HFF-Myc (cell line): ENCODE measurements at regions not wholly inside any gene's neighbourhood (a gene's known extent, or its start where the extent isn't known, plus 50 kb on each side); places are given as distances from the start of the nearest gene placed in this dataset.

Experiments used
- DNase-seq: peaks from one replicate; pipeline ENCODE4 v3.0.0-alpha.2; 2011; ENCODE audit warnings: low read depth; ENCODE audit errors: extremely low read depth
- H3K4me3 ChIP-seq: replicated peaks from 2 replicates; pipeline ENCODE4 v1.5.1; 2011; ENCODE audit warnings: low read depth, mild to moderate bottlenecking, control low read depth, low read length
- TF ChIP-seq, protein P1 (sequence below): IDR thresholded peaks from 2 replicates; pipeline ENCODE4 v1.5.1; 2012; ENCODE audit warnings: mild to moderate bottlenecking, low read depth, low read length, control low read depth; ENCODE audit errors: missing control alignments

DNA sequence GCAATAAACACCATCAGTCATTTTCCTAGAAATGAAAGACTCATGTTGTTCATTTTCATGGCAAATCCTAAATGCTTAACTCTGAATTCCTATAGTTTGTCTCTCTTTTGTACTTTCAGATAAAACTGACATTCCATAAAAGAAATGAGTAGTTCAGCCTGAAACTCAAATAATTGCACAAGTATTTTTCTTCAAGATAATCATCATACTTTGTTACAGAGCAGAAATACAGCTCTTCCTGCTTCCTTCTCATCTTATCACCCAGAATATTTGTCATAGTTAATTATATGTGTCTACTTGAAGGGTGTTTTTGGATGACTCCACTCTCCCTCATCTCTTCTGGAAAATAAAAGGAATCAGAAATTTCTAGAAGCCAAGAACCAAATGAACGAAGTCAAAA, 141.1 kb downstream of the HNMT start:
- TF ChIP-seq, protein P1, sequence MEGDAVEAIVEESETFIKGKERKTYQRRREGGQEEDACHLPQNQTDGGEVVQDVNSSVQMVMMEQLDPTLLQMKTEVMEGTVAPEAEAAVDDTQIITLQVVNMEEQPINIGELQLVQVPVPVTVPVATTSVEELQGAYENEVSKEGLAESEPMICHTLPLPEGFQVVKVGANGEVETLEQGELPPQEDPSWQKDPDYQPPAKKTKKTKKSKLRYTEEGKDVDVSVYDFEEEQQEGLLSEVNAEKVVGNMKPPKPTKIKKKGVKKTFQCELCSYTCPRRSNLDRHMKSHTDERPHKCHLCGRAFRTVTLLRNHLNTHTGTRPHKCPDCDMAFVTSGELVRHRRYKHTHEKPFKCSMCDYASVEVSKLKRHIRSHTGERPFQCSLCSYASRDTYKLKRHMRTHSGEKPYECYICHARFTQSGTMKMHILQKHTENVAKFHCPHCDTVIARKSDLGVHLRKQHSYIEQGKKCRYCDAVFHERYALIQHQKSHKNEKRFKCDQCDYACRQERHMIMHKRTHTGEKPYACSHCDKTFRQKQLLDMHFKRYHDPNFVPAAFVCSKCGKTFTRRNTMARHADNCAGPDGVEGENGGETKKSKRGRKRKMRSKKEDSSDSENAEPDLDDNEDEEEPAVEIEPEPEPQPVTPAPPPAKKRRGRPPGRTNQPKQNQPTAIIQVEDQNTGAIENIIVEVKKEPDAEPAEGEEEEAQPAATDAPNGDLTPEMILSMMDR: no peak
- no peak for DNase-seq
- H3K4me3 ChIP-seq: no peak overlapping the region

DNA sequence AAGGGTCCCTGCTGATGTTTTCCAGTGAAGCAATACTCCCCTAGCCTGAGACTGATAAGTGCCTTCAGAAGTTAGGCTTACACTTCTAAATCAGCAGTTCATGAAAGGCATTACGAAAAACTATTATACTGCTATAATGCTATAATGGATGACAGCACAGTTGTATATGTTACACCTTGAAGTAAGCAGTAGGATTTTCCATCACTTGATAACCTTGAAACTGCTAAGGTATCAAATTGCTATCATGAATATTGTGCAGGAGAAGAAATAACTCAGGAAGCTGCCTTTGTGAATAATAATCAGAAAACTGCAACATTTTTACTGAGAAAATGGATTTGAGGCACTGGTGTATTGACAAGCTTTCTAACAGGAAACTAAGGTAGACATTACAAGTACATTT, 142.3 kb downstream of the HNMT start:
- H3K4me3 ChIP-seq: no peak overlapping the region
- TF ChIP-seq, protein P1: no peak

DNA sequence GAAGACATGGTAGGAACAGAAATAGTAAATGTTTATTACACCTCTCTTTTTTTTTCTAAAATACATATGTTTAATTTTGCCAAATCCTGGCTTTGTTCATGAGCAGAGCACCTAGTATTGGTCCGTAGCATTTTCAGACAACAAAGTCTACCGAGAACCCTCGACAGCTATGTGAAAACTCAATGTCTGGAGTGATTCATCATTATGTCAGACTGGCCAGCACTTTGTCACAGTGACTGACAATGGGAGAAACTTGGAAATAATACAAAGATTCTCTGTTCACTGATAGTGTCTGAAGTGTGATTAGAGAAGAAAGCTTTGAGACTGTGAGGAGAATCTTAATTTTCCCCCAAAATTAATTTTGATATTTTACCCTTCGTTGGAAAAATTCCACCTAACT, 143.0 kb downstream of the HNMT start:
- no peak overlapping the region for H3K4me3 ChIP-seq
- DNase-seq: no peak
- TF ChIP-seq, protein P1: no peak

More for the DNA sequence above, 142.3 kb downstream of the HNMT start:
- DNase-seq: no peak

DNA sequence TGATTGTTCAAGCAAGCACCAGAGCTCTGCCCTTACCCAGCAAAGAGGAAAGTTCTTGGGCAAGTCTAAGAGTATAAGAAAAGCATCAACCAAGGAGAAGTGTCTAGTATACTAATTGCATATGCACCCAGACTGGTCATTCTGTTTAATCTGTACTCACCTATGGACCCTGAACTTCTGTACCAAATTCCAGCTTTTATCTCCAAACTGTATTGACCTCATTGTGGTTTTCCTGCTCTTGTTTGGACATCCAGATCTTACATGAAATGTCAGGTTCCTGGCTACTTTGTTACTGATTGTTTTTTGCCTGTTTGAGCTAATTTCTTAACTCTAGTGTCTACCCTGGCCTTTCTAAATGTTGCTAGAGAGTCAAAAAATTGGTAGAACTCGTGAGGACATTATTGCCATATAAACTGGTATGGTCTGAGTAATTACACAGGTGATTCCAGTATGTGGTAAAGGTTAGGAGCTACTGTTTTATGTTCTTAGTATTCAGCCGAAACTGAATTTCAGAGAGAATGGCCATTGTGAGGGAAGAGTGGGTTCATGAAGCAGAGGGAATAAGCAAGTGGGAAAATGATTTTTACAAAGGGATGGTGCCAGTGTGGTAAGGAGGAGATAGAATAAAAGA, 146.3 kb downstream of the HNMT start:
- TF ChIP-seq, protein P1: no peak
- DNase-seq: no peak
- H3K4me3 ChIP-seq: no peak overlapping the region

DNA sequence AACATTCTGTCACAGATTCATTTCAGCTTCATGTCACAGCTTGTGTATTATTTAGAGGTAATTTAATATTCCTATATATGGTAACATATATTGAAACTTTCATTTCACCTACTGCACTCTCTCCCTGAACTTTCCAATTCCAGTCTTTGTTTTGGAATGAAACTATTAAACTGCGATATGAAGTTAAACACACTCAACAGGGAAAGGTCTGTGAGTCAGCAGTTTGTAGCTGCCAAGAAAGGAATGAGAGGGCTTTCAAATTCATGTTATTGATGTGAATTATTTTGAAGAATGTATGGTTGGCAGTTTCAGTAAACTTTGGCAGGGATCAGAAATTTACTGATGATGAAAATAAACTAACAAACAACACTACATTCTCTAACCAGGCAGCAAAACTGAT, 148.3 kb downstream of the HNMT start:
- DNase-seq: no peak
- H3K4me3 ChIP-seq: no peak overlapping the region
- TF ChIP-seq, protein P1: no peak

DNA sequence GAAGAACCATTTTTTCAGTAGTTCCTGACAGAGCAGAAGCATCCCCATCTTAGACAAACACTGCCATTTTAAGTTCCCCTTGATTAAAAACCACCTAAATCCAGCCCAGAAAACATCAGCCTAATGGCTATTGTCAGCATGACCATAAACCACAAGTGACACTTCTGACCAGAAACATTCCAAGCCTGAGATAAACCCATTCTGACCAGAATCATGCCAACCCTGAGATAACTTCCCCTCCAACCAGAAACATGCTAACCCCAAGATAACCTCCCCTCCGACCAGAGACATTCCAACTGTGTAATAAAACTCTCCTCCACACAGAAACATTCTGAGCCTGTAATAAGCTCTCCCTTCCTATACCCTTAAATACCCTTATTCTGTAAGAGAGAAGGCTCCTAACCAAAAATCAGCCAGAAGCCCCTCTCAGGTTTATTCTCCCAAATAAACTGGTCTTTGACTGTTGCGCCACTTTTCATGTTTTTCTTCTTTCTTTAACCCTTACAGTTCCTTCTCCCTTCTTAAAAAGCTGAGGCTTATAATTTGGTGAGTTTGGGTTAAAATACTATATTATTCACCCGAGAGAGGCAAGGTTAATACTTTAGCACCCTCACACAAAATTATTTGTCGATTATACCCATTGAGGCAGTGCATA, 149.7 kb downstream of the HNMT start:
- DNase-seq: no peak
- no peak overlapping the region for H3K4me3 ChIP-seq
- TF ChIP-seq, protein P1: no peak
